Activated CD4-positive, alpha-beta memory T cell treated with anti-CD3 and anti-CD28 coated beads for 36 hours (primary cell): ENCODE measurements at regions not wholly inside any gene's neighbourhood (a gene's known extent, or its start where the extent isn't known, plus 50 kb on each side); places are given as distances from the start of the nearest gene placed in this dataset.

Experiments
- CTCF ChIA-PET: fragments of 350-600 bp; sonication (Branson Sonifier 250); formaldehyde crosslinking; loops from one replicate; lab custom pipeline; 2021; ENCODE audit warnings: antibody characterized with exemption, inconsistent platforms; lab: Charles Lee
- POLR2A ChIA-PET: fragments of 350-600 bp; sonication (Branson Sonifier 250); formaldehyde crosslinking; loops from one replicate; lab custom pipeline; 2021; ENCODE audit warnings: antibody characterized with exemption; lab: Charles Lee
- DNase-seq: peaks from one replicate; pipeline ENCODE4 v3.0.0-alpha.2; 2020
- H3K27ac Mint-ChIP-seq: one replicate; pipeline ENCODE4 v1.8.0; 2021; ENCODE audit warnings: mixed read lengths
- H3K27me3 Mint-ChIP-seq: one replicate; pipeline ENCODE4 v1.8.0; 2021; ENCODE audit warnings: mixed read lengths
- H3K36me3 Mint-ChIP-seq: one replicate; pipeline ENCODE4 v1.8.0; 2021; ENCODE audit warnings: mixed read lengths
- H3K4me1 Mint-ChIP-seq: one replicate; pipeline ENCODE4 v1.8.0; 2021; ENCODE audit warnings: low read depth, mixed read lengths
- H3K4me3 Mint-ChIP-seq: one replicate; pipeline ENCODE4 v1.8.0; 2021; ENCODE audit warnings: mild to moderate bottlenecking, mixed read lengths
- H3K9me3 Mint-ChIP-seq: one replicate; pipeline ENCODE4 v1.8.0; 2021; ENCODE audit warnings: mixed read lengths
- intact Hi-C: fragments of 100-400 bp; cut with micrococcal nuclease; formaldehyde crosslinking; loops from one replicate; pipeline ENCODE4 v1.15.1; 2023

DNA sequence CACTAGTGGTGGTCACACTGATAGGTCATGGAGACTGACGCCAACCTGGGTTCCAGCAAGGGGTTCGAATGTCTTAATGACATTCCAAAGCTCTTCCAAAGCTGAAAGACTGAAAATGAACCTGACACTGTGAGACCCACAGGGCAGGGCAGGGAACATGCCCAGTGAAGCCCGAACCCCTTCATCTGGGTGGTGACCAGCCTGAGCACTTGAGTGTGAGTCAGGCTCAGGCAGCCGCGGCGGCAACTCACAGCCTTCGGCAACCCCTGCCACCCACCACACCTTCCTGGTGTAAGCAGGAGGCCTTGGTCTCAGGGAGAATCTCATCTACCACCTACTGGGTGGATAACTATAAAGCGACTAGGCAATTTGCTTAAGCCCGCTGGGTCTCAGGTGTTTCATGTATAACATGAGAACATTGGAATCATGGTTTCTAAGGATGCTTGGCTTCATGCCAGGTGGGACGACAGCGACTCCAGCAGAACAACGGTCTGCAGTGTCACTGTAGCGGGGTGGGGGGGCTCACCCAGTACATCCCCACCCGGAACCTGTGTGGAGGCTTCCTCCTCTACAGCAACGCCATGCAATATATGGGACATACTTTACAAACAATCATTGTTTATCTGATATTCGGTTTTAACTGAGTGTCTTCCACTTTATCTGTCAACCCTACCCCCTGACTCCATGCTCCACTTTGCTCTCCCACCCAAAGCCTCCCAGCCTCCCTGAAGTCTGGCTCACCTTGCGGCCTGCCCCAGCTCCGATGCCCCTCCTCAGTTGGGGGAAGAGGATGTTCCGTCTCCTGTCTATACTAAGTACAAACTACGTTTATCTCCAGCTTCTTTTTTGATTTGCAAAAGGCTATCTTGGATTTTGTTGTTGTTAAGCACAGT, 125.0 kb upstream of the MEF2A start:
- Mint-ChIP-seq H3K4me1 (peaks cover 27% of the 10 kb centered on the region), H3K27me3 (no peaks in the 10 kb centered on the region), H3K9me3 (no peaks in the 10 kb centered on the region), H3K36me3 (no peaks in the 10 kb centered on the region), H3K27ac (no peak overlapping the region), H3K4me3 (no peak overlapping the region)
- DNase-seq = no peak
- intact Hi-C loops = loop anchor here (5.0 kb wide), 1 partner anchor 127 kb away; the partner anchor contains the start of gene MEF2A
- CTCF ChIA-PET = interaction anchor here (1.0 to 1.9 kb wide), 2 partner anchors 168 to 315 kb away, joined by 3 to 5 read pairs; no protein-coding TSS in a partner anchor
- POLR2A ChIA-PET = no interaction called here

DNA sequence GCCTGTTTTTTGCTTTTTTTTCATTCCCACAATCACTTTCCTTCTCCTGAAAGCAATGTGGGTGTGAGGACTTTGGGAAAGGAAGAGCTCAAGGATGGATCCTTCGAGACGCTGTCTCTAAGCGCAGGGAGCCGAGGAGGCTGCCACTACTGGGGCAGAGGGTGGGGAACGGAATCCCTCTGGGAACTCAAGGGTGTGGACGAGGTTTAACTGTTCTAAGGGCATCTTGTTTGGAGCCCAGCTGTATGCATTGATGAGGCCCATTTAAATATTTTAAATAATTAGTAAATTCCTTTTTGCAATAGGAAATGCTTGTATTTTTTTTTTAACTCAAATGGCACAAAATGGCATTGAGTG, 124.4 kb upstream of the MEF2A start:
- Mint-ChIP-seq H3K4me3 (no peak overlapping the region), H3K27me3 (no peaks in the 10 kb centered on the region), H3K36me3 (no peaks in the 10 kb centered on the region), H3K9me3 (no peaks in the 10 kb centered on the region), H3K4me1 (peaks cover 27% of the 10 kb centered on the region), H3K27ac (no peak overlapping the region)
- ChIA-PET POLR2A (no interaction called here), CTCF (interaction anchor here (1.0 to 1.9 kb wide), 2 partner anchors 169 to 315 kb away, joined by 3 to 5 read pairs; no protein-coding TSS in a partner anchor)
- intact Hi-C loops = loop anchor here (5.0 kb wide), 1 partner anchor 126 kb away; the partner anchor contains the start of gene MEF2A
- DNase-seq = no peak

DNA sequence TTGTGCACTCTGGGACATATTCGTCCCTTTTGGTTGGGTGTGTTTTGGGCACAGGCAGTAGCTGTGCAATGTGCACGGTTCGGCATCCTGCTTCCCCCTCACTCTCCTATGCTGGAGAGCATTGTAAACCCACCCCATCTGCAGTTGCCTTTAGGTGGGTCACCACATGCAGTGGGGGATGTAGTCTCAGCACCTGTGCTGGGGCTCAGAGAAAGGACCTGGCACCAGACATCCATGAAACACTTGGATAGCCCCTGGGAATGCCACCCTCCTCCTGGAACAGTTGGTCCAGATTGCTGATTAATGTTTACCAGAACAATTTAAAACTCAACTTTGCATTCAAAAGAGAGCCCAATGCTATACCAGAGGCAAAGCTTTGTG, 123.9 kb upstream of the MEF2A start:
- Mint-ChIP-seq H3K4me3 (no peak overlapping the region), H3K9me3 (no peaks in the 10 kb centered on the region), H3K4me1 (peaks cover 27% of the 10 kb centered on the region), H3K27ac (no peak overlapping the region), H3K36me3 (no peaks in the 10 kb centered on the region), H3K27me3 (no peaks in the 10 kb centered on the region)
- POLR2A ChIA-PET = no interaction called here
- intact Hi-C loops = loop anchor here (2.0 to 5.0 kb wide), 2 partner anchors 17 to 125 kb away; partner anchors contain the start of gene MEF2A
- DNase-seq = no peak
- CTCF ChIA-PET = interaction anchor here (1.0 to 1.9 kb wide), 3 partner anchors 169 to 314 kb away, joined by 3 to 5 read pairs (median 3); no protein-coding TSS in a partner anchor

DNA sequence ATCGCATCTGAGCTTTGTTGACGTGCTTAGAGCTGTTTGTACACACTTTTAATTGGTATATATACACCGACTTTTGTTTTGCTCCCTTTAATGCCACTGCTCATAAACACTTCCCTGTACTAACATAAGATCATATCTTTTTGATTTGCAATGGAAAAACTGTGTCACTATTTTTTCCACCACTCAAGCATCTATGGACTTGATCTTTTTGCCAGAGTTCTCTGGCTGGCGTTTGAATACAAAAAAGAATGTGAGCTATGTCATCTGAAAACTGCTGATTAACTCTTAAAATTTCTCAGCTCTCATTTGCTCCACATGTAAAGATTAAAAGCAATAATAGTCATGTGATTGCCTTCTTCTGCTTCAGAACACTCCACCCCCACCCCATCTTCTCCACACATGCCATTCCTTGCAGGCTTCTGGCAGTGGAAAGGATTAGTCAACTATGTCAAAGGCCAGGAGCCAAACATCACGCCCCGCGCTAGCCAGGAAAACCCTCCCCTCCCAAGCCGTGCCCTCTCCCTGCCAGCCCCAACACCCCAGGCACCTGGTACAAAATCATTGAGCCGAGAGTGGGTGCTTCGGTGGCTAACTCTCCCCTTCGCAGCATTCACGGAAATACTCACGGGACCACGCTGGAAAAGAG, 123.4 kb upstream of the MEF2A start:
- no peak for DNase-seq
- no peak overlapping the region for H3K4me3 Mint-ChIP-seq
- intact Hi-C loops = loop anchor here (2.0 to 5.0 kb wide), 2 partner anchors 18 to 125 kb away; partner anchors contain the start of gene MEF2A
- no peaks in the 10 kb centered on the region for H3K27me3 Mint-ChIP-seq
- no peak overlapping the region for H3K27ac Mint-ChIP-seq
- no peaks in the 10 kb centered on the region for H3K36me3 Mint-ChIP-seq
- H3K9me3 Mint-ChIP-seq = no peaks in the 10 kb centered on the region
- ChIA-PET POLR2A (no interaction called here), CTCF (interaction anchor here (1.0 to 1.9 kb wide), 2 partner anchors 170 to 314 kb away, joined by 3 to 5 read pairs; no protein-coding TSS in a partner anchor)
- H3K4me1 Mint-ChIP-seq = peaks cover 27% of the 10 kb centered on the region

DNA sequence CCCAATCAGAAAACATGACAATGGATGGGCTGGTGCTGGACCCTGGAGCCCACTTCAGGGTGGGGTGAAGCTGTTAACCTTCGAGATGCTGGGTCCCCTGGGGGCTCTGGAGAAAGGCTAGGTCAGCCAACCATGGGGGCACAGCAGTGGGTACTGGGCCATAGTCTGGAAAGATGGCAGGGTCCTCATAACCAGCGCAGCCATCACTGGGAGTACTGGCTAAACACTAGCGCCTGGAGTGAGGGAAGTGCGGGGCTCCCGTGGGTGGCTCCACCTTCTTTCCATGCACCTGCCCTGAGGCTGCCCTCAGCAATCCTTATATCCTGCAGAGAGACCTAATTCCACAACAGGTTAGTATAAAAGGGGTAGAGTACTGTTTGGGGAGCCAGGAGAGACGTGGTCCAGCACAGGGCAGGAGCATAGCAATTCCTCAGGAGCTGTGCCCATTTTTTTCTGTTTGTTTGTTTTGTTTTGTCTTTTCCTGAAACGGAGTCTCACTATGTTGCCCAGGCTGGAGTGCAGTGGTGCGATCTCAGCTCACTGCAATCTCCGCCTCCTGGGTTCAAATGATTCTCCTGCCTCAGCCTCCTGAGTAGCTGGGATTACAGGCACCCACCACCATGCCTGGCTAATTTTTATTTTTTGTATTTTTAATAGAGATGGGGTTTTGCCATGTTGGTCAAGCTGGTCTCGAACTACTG, 122.6 kb upstream of the MEF2A start:
- Mint-ChIP-seq H3K27me3 (no peaks in the 10 kb centered on the region), H3K27ac (no peak overlapping the region), H3K4me3 (no peak overlapping the region), H3K9me3 (no peaks in the 10 kb centered on the region), H3K4me1 (peaks cover 22% of the 10 kb centered on the region), H3K36me3 (no peaks in the 10 kb centered on the region)
- intact Hi-C loops = loop anchor here (2.0 to 5.0 kb wide), 2 partner anchors 18 to 124 kb away; partner anchors contain the start of gene MEF2A
- POLR2A ChIA-PET = interaction anchor here (0.5 kb wide), 1 partner anchor 12 kb away, joined by 3 read pairs; no protein-coding TSS in a partner anchor
- CTCF ChIA-PET = no interaction called here
- DNase-seq = peak; percentile 7

DNA sequence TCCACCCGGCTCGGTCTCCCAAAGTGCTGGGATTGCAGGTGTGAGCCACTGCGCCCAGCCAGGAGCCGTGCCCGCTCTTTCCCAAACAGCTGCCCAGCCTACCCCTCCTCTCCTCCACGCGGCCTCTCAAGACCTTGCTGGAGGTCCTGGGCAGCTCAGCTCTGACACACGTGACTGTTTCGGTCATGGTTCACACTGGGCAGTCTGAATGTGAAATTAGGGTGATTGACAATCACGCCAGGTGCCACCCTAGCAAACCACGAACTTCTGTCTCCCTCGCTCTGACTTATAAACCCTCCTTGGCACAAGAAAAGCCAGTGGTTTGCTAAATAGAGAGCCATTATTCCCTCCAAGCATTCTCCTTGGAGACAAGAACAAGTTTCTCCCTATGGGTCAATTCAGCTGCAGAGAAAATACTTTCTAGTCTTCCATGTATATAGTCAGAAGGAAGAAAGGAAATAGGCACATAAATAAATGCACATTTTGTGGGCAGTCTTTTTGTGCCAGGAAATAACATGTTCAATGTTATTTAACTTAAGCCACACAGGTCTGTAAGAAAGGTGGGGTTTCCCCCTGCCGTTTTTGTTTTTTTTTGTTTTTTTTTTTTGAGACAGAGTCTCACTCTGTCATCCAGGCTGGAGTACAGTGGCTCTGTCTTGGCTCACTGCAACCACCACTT, 121.9 kb upstream of the MEF2A start:
- Mint-ChIP-seq H3K36me3 (no peaks in the 10 kb centered on the region), H3K4me1 (peaks cover 22% of the 10 kb centered on the region), H3K4me3 (no peak overlapping the region), H3K9me3 (no peaks in the 10 kb centered on the region), H3K27ac (no peak overlapping the region), H3K27me3 (no peaks in the 10 kb centered on the region)
- ChIA-PET POLR2A (interaction anchor here (0.5 kb wide), 1 partner anchor 13 kb away, joined by 3 read pairs; no protein-coding TSS in a partner anchor), CTCF (no interaction called here)
- DNase-seq = no peak
- intact Hi-C loops = loop anchor here (2.0 to 5.0 kb wide), 2 partner anchors 19 to 123 kb away; partner anchors contain the start of gene MEF2A

DNA sequence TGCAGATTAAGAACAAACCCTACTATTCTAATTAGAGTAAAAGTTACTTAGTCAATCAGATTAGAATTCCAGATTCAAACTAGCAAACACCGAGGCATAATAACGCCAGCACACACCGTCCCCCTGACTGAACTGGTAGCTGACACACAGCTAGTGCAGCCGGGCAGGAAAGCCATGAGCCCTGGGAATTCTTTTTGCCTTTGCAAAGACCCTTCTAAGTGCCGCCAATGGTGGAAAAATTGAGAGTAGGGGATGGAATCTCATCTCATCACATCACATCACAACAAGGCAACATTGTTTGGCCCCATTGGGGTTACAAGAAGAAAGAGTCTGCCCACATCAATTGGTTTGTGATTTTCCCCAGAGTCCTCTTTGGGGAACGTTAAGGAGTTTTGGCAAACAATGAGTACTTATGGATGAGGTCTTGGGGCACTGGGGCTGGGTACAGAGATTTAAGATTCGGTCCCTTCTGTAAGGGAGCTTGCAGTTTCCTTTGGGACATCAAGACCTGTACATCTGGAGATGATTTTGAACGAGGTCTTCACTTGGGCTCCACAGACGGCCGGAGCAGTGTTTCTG, 120.4 kb upstream of the MEF2A start:
- Mint-ChIP-seq H3K9me3 (no peaks in the 10 kb centered on the region), H3K4me3 (no peak overlapping the region), H3K36me3 (no peaks in the 10 kb centered on the region), H3K4me1 (peaks cover 32% of the 10 kb centered on the region), H3K27me3 (peaks cover 5% of the 10 kb centered on the region), H3K27ac (no peak overlapping the region)
- DNase-seq = no peak
- ChIA-PET CTCF (no interaction called here), POLR2A (no interaction called here)
- intact Hi-C loops = no loop called here

DNA sequence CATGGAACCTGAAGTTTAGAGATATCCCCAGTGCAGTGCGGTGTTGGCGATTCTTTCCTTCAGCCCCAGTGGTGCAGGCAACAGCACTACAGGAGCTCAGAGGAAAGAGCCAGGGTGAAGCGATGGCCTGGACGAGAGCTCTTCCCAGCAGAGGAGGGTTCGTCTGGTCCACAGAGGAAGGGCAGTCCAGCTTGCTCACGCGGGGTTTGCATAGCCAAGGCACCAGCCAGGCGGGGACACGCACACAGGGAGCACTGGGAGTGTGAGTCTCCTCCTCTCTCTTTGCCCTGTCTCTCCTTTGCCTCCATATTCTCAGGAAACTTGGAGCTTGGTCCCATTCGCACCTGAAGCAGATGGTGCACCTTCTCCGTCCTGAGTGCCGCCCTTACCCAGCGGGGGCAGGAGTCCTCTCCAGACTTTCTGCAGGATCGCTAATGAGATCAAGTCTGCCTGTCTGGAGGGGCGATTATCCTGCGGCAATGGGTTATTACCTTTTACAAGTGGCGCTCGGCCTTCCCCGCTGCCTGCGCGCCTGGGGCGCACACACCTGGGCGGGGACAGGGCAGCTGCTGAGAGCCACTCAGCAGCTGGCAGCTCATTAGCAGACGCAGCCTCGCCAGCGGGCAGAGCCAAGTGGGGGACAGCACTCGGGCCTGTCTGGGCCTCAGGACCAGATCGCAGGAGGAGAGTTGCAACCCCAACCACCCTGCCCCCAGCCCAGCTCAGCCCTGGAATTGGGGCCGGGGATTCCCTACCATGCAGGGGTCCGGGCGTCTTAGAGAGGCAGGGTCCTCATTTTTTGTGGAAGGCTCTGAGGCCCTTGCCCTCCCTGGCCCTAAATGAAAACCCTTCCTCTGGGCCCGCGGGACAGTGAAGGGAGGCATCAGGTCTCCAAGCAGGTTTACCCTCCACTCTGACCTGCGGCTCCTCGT, 119.0 kb upstream of the MEF2A start:
- intact Hi-C loops = no loop called here
- DNase-seq = no peak
- no peak overlapping the region for H3K4me3 Mint-ChIP-seq
- H3K9me3 Mint-ChIP-seq = no peaks in the 10 kb centered on the region
- no peak overlapping the region for H3K27ac Mint-ChIP-seq
- H3K27me3 Mint-ChIP-seq = peaks cover 5% of the 10 kb centered on the region
- H3K4me1 Mint-ChIP-seq = peaks cover 45% of the 10 kb centered on the region
- CTCF ChIA-PET = no interaction called here
- POLR2A ChIA-PET = no interaction called here
- H3K36me3 Mint-ChIP-seq = no peaks in the 10 kb centered on the region

DNA sequence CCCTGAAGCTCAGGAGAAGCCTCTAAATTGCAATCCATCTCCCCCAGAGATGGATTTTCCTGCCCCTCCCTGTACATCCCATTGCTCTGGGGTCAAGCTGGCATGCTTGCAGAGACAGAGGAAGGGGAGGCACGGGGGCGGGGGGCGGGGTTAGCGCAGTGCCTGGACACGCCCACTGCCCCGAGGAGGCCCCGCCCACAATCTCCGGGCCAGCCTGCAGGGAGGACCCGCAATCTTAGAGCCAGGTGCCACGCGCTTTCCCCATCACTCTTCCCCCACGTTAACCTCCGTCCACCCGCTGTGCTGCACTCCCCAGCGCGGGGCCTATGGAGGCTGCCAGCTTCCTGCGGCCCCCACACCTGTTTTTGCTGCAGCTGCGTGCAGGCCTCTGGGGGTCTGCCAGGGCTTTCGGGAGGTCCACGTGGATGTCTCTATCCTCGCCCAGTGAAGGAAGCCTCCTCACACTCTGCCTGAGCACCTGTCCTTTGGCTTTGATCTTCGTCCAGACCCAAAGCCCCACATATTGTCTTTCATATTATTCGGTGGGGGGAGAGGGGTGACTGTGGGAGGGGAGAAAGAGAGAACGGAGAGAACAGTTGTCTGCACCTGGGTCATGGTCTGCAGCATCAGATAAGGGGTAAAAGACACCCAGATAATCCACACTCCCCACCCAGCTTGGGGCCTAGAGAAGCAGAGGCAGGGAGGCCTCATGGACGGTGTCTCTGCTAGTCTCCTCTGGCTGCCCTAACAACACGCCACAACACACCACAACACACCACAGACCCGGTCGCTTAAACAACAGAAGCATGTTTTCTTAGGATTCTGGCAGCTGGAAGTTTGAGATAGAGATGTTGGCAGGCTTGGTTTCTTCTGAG, 118.0 kb upstream of the MEF2A start:
- intact Hi-C loops = no loop called here
- DNase-seq = no peak
- Mint-ChIP-seq H3K9me3 (no peaks in the 10 kb centered on the region), H3K36me3 (no peaks in the 10 kb centered on the region), H3K27ac (no peak overlapping the region), H3K27me3 (peaks cover 5% of the 10 kb centered on the region), H3K4me1 (peaks cover 39% of the 10 kb centered on the region), H3K4me3 (no peak overlapping the region)
- CTCF ChIA-PET = no interaction called here
- POLR2A ChIA-PET = no interaction called here

DNA sequence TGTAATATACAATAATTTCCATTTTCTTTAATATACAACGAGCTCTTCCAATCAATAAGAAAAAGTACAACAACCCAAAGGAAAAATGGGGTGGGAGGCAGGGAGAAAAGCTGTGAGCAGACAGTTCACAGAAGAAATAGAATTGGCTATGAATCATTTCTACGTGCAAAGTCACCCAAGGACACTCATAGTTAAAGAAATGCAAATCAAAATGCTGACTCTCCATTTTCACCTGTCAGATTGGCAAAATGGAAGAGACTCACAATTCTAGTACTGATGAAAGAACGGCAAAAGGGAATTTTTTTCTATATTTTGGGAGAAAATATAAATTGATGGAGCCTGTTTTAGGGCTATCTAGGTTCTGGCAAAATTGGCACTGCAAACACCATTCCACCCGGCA, 116.3 kb upstream of the MEF2A start:
- intact Hi-C loops = no loop called here
- no peaks in the 10 kb centered on the region for H3K36me3 Mint-ChIP-seq
- H3K4me1 Mint-ChIP-seq = peaks cover 27% of the 10 kb centered on the region
- H3K27ac Mint-ChIP-seq = no peak overlapping the region
- POLR2A ChIA-PET = no interaction called here
- no peaks in the 10 kb centered on the region for H3K9me3 Mint-ChIP-seq
- peaks cover 5% of the 10 kb centered on the region for H3K27me3 Mint-ChIP-seq
- no peak overlapping the region for H3K4me3 Mint-ChIP-seq
- CTCF ChIA-PET = interaction anchor here (0.8 to 1.2 kb wide), 2 partner anchors 11 to 255 kb away, joined by 3 read pairs; no protein-coding TSS in a partner anchor
- DNase-seq = no peak
